Fibroblast of pulmonary artery (primary cell): ENCODE measurements at regions not wholly inside any gene's neighbourhood (a gene's known extent, or its start where the extent isn't known, plus 50 kb on each side); places are given as distances from the start of the nearest gene placed in this dataset.
"Not testable (repeated sequence)": the region's sequence is repeated elsewhere in the genome, so short reads cannot be mapped to it uniquely, and the experiment has no call there.

ENCODE experiments used
- DNase-seq: peaks from one replicate; pipeline ENCODE4 v3.0.0-alpha.2; 2010; ENCODE audit warnings: low read depth
- H3K4me3 ChIP-seq: replicated peaks from 2 replicates; pipeline ENCODE4 v1.5.1; 2011; ENCODE audit warnings: low read depth, mild to moderate bottlenecking, control low read depth, low read length, moderate library complexity
- CTCF ChIP-seq: IDR thresholded peaks from 2 replicates; pipeline ENCODE4 v1.5.1; 2011; ENCODE audit warnings: mild to moderate bottlenecking, control low read depth, low read length, inconsistent platforms; ENCODE audit errors: missing control alignments

GRCh38 chr21:14677639-14678179 is 131.6 kb upstream of the SAMSN1 start:
- no peak for TF ChIP-seq CTCF
- H3K4me3 ChIP-seq: no peak overlapping the region
- DNase-seq: no peak

- no peak overlapping the region for H3K4me3 ChIP-seq
- DNase-seq: no peak
- no peak for TF ChIP-seq CTCF
These were observed 130.9 kb upstream of the SAMSN1 start for GRCh38 chr21:14677013-14677412.

GRCh38 chr21:14675774-14676530 is 129.8 kb upstream of the SAMSN1 start:
- H3K4me3 ChIP-seq: no peak overlapping the region
- no peak for TF ChIP-seq CTCF
- no peak for DNase-seq

- no peak for TF ChIP-seq CTCF
- H3K4me3 ChIP-seq: no peak overlapping the region
- DNase-seq: no peak
These were observed 127.5 kb upstream of the SAMSN1 start for GRCh38 chr21:14673649-14674048.

- no peak for DNase-seq
- no peak overlapping the region for H3K4me3 ChIP-seq
- no peak for TF ChIP-seq CTCF
These were observed 126.4 kb upstream of the SAMSN1 start for GRCh38 chr21:14672466-14672865.

- DNase-seq: no peak
- no peak for TF ChIP-seq CTCF
- H3K4me3 ChIP-seq: no peak overlapping the region
These were observed 124.3 kb upstream of the SAMSN1 start for GRCh38 chr21:14670409-14670808.

- H3K4me3 ChIP-seq, DNase-seq: not testable (repeated sequence)
These were observed 123.0 kb upstream of the SAMSN1 start for GRCh38 chr21:14669092-14669491.
